Gastrocnemius medialis (tissue), 4 donors: ENCODE measurements at regions not wholly inside any gene's neighbourhood (a gene's known extent, or its start where the extent isn't known, plus 50 kb on each side); places are given as distances from the start of the nearest gene placed in this dataset.

Source experiments
- CTCF ChIP-seq, 5 experiments: fragments of 450-650 bp in 3 of 5; fragments of 200-600 bp in 2 of 5; sonication (generic) in 2 of 5; IDR thresholded peaks in 4 of 5; conservative IDR thresholded peaks in 1 of 5; 1 replicate in 4 of 5; 2 replicates in 1 of 5; pipeline ENCODE4 v1.5.1; 2016 to 2019; ENCODE audit warnings: antibody characterized with exemption in 5 of 5, mild to moderate bottlenecking in 3 of 5, moderate library complexity in 3 of 5
- POLR2A ChIP-seq, 2 donors: fragments of 450-650 bp; IDR thresholded peaks; one replicate each; pipeline ENCODE4 v1.6.1; 2017; ENCODE audit warnings: antibody characterized with exemption in 2 of 2, mild to moderate bottlenecking in 2 of 2, moderate library complexity in 2 of 2

- no peak for TF ChIP-seq CTCF (IDR thresholded peaks at IDR 0.05 in 4 of 5, conservative IDR thresholded peaks at IDR 0.05 in 1 of 5)
- no peak for TF ChIP-seq POLR2A (IDR thresholded peaks at IDR 0.05)
These were observed 234.7 kb upstream of the SULF2 start for GRCh38 chr20:48019940-48020339.
